Coronary artery (tissue), 2 donors: ENCODE measurements at regions not wholly inside any gene's neighbourhood (a gene's known extent, or its start where the extent isn't known, plus 50 kb on each side); places are given as distances from the start of the nearest gene placed in this dataset.

Experiments used
- DNase-seq: peaks from one replicate; pipeline ENCODE4 v3.0.0-alpha.2; 2017; ENCODE audit warnings: low spot score
- H3K27ac ChIP-seq, 2 donors: fragments of 200-600 bp; sonication (generic); one replicate each; pipeline ENCODE4 v1.5.1; 2016 to 2019
- H3K4me3 ChIP-seq: fragments of 200-600 bp; sonication (generic); 2 replicates; pipeline ENCODE4 v1.5.1; 2016; ENCODE audit warnings: mild to moderate bottlenecking, moderate library complexity
- CTCF ChIP-seq: fragments of 200-600 bp; sonication (generic); IDR thresholded peaks from one replicate; pipeline ENCODE4 v1.5.1; 2019; ENCODE audit warnings: antibody characterized with exemption

GRCh38 chr9:135020481-135021392 lies 66.7 kb upstream of the OLFM1 start:
- DNase-seq, result no peak
- TF ChIP-seq CTCF, result no peak
- Histone ChIP-seq H3K4me3 (no peak overlapping the region), H3K27ac (no peak overlapping the region)

DNA sequence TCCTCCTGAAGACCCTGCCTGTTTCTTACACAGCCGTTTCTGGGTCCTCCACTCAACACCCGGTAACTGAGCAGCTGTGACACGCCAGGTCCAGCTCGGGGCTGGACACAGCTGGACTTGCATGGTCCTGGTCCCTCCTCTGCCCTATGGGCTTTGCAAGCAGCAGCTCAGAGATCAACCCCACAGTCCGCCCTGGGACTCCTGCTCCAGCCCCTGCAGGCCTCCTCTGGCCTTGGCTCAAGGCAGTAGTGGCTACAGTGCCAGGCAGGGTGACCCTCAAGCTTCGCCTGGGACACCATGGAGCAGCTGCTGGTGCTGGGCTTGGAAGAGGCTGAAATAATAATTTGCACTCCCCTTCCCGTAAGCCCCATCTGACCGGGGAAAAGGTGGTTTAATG lies 66.1 kb upstream of the OLFM1 start:
- H3K4me3 ChIP-seq, result no peak overlapping the region
- H3K27ac ChIP-seq, result no peak overlapping the region
- no peak for DNase-seq
- no peak for TF ChIP-seq CTCF

DNA sequence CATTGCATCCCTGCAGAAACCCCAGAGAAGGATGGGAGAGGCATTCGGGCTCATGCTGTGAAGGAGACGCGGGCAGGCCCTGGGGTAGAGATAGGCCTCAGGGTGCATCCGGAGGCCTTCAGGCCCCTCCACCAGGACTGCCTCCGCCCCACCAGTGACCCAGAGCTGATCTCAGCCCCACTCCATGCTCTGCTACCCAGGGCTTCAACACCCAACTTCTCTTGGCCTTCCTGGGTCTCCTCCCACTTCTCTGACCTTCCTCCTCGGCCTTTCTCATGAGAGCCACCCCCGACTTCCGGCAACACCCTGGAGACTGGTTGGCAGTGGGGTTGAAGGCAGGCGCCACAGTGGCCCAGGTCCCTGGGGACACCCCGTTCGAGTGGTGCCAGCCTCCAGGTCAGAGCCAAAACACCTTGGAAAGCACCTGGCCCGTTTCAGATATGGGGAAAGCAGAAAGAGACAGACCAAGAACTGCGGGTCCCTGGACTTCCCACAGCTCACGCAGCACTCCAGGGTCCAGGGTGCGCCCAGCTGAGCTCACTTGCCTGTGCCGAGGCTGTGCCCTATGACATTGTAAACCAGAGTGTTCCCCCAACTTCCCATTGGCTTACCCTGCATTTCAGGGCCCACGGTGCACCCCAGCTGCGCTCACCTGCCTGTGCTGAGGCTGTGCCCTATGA lies 65.1 kb upstream of the OLFM1 start:
- no peak overlapping the region for H3K27ac ChIP-seq
- no peak overlapping the region for H3K4me3 ChIP-seq
- DNase-seq, result no peak
- TF ChIP-seq CTCF, result no peak

- DNase-seq, result no peak
- no peak for TF ChIP-seq CTCF
- Histone ChIP-seq H3K4me3 (no peak overlapping the region), H3K27ac (no peak overlapping the region)
Measured at GRCh38 chr9:135023088-135023785, 64.2 kb upstream of the OLFM1 start.

DNA sequence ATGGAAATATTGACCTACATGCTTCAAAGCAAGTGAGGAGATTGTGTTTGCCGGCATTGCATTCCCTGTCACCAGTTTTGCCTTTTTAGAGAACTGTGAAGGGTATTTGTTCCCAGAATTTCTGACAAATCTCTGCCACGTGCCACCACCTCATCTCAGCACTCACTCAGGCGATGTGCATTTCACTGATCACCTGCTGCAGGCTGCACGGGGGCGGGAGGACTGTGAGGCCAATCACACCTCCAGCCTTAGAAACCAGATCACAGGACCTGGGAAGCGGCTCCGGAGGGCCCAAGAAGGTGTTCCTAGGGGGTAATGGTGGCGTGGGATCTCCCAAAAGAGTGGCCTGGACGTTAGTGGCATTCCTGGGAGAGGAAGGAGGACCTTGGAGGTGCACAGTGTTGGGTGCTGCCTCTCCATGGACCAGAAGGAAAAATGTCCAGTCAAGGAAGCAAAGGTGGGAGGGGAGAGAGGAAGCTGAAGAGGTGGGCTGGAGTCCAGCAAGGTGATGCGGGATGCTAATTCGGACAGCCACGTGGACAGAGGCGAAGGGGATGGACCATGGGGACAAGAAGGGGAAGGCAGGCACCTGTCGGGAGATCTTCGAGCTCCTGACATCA lies 63.6 kb upstream of the OLFM1 start:
- no peak for DNase-seq
- H3K27ac ChIP-seq, result no peak overlapping the region
- H3K4me3 ChIP-seq, result no peak overlapping the region
- no peak for TF ChIP-seq CTCF

- TF ChIP-seq CTCF, result no peak
- DNase-seq, result no peak
Measured at GRCh38 chr9:135029463-135029862, 58.0 kb upstream of the OLFM1 start.

More at GRCh38 chr9:135029463-135029862, 58.0 kb upstream of the OLFM1 start:
- H3K27ac ChIP-seq, result no peak overlapping the region
- no peak overlapping the region for H3K4me3 ChIP-seq
